SK-N-SH (cell line): ENCODE measurements at regions not wholly inside any gene's neighbourhood (a gene's known extent, or its start where the extent isn't known, plus 50 kb on each side); places are given as distances from the start of the nearest gene placed in this dataset.

Experiments used
- CTCF ChIA-PET: fragments of 300-600, 350-600 bp; formaldehyde crosslinking; extraction: SDS; loops from one replicate; lab custom pipeline; 2021; lab: Yijun Ruan, JAX
- POLR2A ChIA-PET: fragments of 350-600 bp; sonication (Branson Sonifier 250); formaldehyde crosslinking; extraction: SDS; loops from one replicate; lab custom pipeline; 2020; ENCODE audit warnings: antibody characterized with exemption, inconsistent platforms; lab: Yijun Ruan, JAX
- DNase-seq: peaks from one replicate; pipeline ENCODE4 v3.0.0; 2012
- H2AFZ ChIP-seq: fragments of 200-600 bp; sonication (generic); 2 replicates; pipeline ENCODE4 v1.8.1; 2016; ENCODE audit warnings: antibody characterized with exemption, mild to moderate bottlenecking, low read depth
- H3F3A ChIP-seq: fragments of 200-600 bp; sonication (generic); replicated peaks from 2 replicates; pipeline ENCODE3; 2016; ENCODE audit warnings: antibody characterized with exemption, mild to moderate bottlenecking; ENCODE audit not compliant: insufficient read depth
- H3K27ac ChIP-seq, 2 experiments: fragments of 200-500 bp in 1 of 2; fragments of 200-600 bp in 1 of 2; sonication (Bioruptor generic) in 1 of 2; sonication (generic), shearing (Covaris generic) in 1 of 2; 2 replicates each; pipeline versions ENCODE4 v1.5.1 to v1.6.1; 2014 to 2016; ENCODE audit warnings: low read depth in 2 of 2, inconsistent platforms in 1 of 2, low read length in 1 of 2, mild to moderate bottlenecking in 1 of 2, mixed read lengths in 1 of 2
- H3K27me3 ChIP-seq: fragments of 200-600 bp; sonication (generic), shearing (Covaris generic); 2 replicates; pipeline ENCODE4 v1.6.1; 2016; ENCODE audit warnings: mixed run types; ENCODE audit not compliant: insufficient read depth
- H3K36me3 ChIP-seq, 2 experiments: fragments of 200-500 bp in 1 of 2; fragments of 200-600 bp in 1 of 2; sonication (Bioruptor generic) in 1 of 2; sonication (generic) in 1 of 2; replicated peaks in 1 of 2; 2 replicates each; pipeline versions ENCODE3 to v1.5.1; 2014 to 2016; ENCODE audit warnings: low read length in 1 of 2, mild to moderate bottlenecking in 1 of 2; ENCODE audit not compliant: insufficient read depth in 2 of 2, control insufficient read depth in 1 of 2
- H3K4me1 ChIP-seq, 2 experiments: fragments of 200-500 bp in 1 of 2; fragments of 200-600 bp in 1 of 2; sonication (Bioruptor generic) in 1 of 2; sonication (generic), shearing (Covaris generic) in 1 of 2; 2 replicates each; pipeline versions ENCODE4 v1.5.1 to v1.6.1; 2014 to 2016; ENCODE audit warnings: low read depth in 1 of 2, low read length in 1 of 2, mixed run types in 1 of 2; ENCODE audit not compliant: insufficient read depth in 2 of 2, control insufficient read depth in 1 of 2
- H3K4me2 ChIP-seq: fragments of 200-600 bp; sonication (generic), shearing (Covaris generic); 2 replicates; pipeline ENCODE4 v1.6.1; 2017; ENCODE audit warnings: mixed run types
- H3K4me3 ChIP-seq, 2 experiments: fragments of 200-500 bp in 1 of 2; fragments of 200-600 bp in 1 of 2; sonication (Bioruptor generic) in 1 of 2; sonication (generic), shearing (Covaris generic) in 1 of 2; 2 replicates each; pipeline versions ENCODE4 v1.5.1 to v1.8.1; 2014 to 2016; ENCODE audit warnings: low read depth in 2 of 2, inconsistent platforms in 1 of 2, low read length in 1 of 2, mild to moderate bottlenecking in 1 of 2, mixed read lengths in 1 of 2, moderate library complexity in 1 of 2
- H3K79me2 ChIP-seq: fragments of 200-600 bp; sonication (generic); 2 replicates; pipeline ENCODE4 v1.8.1; 2017; ENCODE audit warnings: mild to moderate bottlenecking; ENCODE audit not compliant: insufficient read depth
- H3K9ac ChIP-seq: fragments of 200-600 bp; sonication (generic); 2 replicates; pipeline ENCODE4 v1.6.1; 2017; ENCODE audit warnings: mixed run types
- H3K9me2 ChIP-seq: fragments of 200-600 bp; sonication (generic); 2 replicates; pipeline ENCODE4 v1.6.1; 2017; ENCODE audit warnings: mixed run types
- H3K9me3 ChIP-seq: fragments of 200-600 bp; sonication (generic); 2 replicates; pipeline ENCODE4 v1.6.1; 2017; ENCODE audit warnings: mixed run types, mild to moderate bottlenecking, moderate library complexity
- H4K20me1 ChIP-seq: fragments of 200-600 bp; sonication (generic); 2 replicates; pipeline ENCODE4 v1.6.1; 2017; ENCODE audit warnings: mild to moderate bottlenecking, mixed run types; ENCODE audit not compliant: insufficient read depth
- FOXJ3 ChIP-seq: sonication (generic); formaldehyde crosslinking; IDR thresholded peaks from 2 replicates; pipeline ENCODE4 v1.5.1; 2020; ENCODE audit warnings: mild to moderate bottlenecking, missing genetic modification reagents
- GATA2 ChIP-seq: sonication (generic); formaldehyde crosslinking; IDR thresholded peaks from 2 replicates; pipeline ENCODE4 v1.5.0; 2020; ENCODE audit warnings: mild to moderate bottlenecking, missing genetic modification reagents
- JUND ChIP-seq: IDR thresholded peaks from 2 replicates; pipeline ENCODE4 v1.4.0; 2012
- MEF2A ChIP-seq: IDR thresholded peaks from 2 replicates; pipeline ENCODE4 v1.4.0; 2012; ENCODE audit warnings: low read depth, borderline replicate concordance
- MXI1 ChIP-seq: IDR thresholded peaks from 2 replicates; pipeline ENCODE4 v1.6.1; 2012; ENCODE audit warnings: mild to moderate bottlenecking, low read depth, low read length, improper control_type of control experiment
- NRF1 ChIP-seq: IDR thresholded peaks from 2 replicates; pipeline ENCODE4 v1.6.1; 2012; ENCODE audit warnings: low read depth, mild to moderate bottlenecking, low read length
- RCOR1 ChIP-seq: fragments of 150-350 bp; IDR thresholded peaks from 2 replicates; pipeline ENCODE4 v1.6.1; 2017; ENCODE audit warnings: antibody characterized with exemption, low read length
- SMC3 ChIP-seq: IDR thresholded peaks from 2 replicates; pipeline ENCODE4 v1.6.1; 2012; ENCODE audit warnings: low read depth, low read length, improper control_type of control experiment
- TAF1 ChIP-seq: IDR thresholded peaks from 2 replicates; pipeline ENCODE4 v1.6.1; 2012; ENCODE audit warnings: low read depth, mild to moderate bottlenecking, low read length, moderate library complexity, borderline replicate concordance
- USF2 ChIP-seq: fragments of 150-350 bp; IDR thresholded peaks from 2 replicates; pipeline ENCODE4 v1.6.1; 2017; ENCODE audit warnings: antibody characterized with exemption, low read length, low read depth, borderline replicate concordance
- ZBTB33 ChIP-seq: IDR thresholded peaks from 2 replicates; pipeline ENCODE4 v1.4.0; 2012; ENCODE audit warnings: low read depth, borderline replicate concordance
- WGBS: methylation state at CpG from one replicate; pipeline ENCODE4 v1.1.6; 2017; ENCODE audit warnings: low lambda C conversion rate; 5-methylcytosine and 5-hydroxymethylcytosine counted together

- H3F3A ChIP-seq = no peaks in the 10 kb centered on the region
These were observed 122.9 kb upstream of the TTC29 start for GRCh38 chr4:147068564-147068963.

GRCh38 chr4:147071209-147071740 is 125.6 kb upstream of the TTC29 start:
- H3K9ac ChIP-seq = no peak overlapping the region
- no peak overlapping the region for H3K27ac ChIP-seq
- no peaks in the 10 kb centered on the region for H3K36me3 ChIP-seq
- H3K4me2 ChIP-seq = no peak overlapping the region
- 45% methylated on average over 6 of the region's 6 CpGs for WGBS
- CTCF ChIA-PET = no interaction called here
- no peaks in the 10 kb centered on the region for H3K4me1 ChIP-seq
- H3K27me3 ChIP-seq = no peaks in the 10 kb centered on the region
- no peaks in the 10 kb centered on the region for H3K9me3 ChIP-seq
- no peaks in the 10 kb centered on the region for H3F3A ChIP-seq
- H3K4me3 ChIP-seq = no peak overlapping the region
- TF ChIP-seq JUND = no peak
- TF ChIP-seq MXI1 = no peak
- TF ChIP-seq TAF1 = no peak
- peak; percentile 45; the same call in 1 of the 2 replicates for TF ChIP-seq GATA2 (CRISPR knock-in tag)
- no peak for TF ChIP-seq FOXJ3 (CRISPR knock-in tag)
- TF ChIP-seq RCOR1 = no peak
- TF ChIP-seq NRF1 = no peak
- TF ChIP-seq USF2 = no peak
- TF ChIP-seq, all 33 proteins: peak for 1
- H3K79me2 ChIP-seq = no peaks in the 10 kb centered on the region
- no peak overlapping the region for H2AFZ ChIP-seq
- H4K20me1 ChIP-seq = no peaks in the 10 kb centered on the region
- no peaks in the 10 kb centered on the region for H3K9me2 ChIP-seq
- POLR2A ChIA-PET = no interaction called here
- DNase-seq = no peak

More at GRCh38 chr4:147068564-147068963, 122.9 kb upstream of the TTC29 start:
- POLR2A ChIA-PET = no interaction called here
- Histone ChIP-seq H3K4me2 (no peak overlapping the region), H4K20me1 (no peaks in the 10 kb centered on the region), H3K4me1 (no peaks in the 10 kb centered on the region), H2AFZ (no peak overlapping the region), H3K79me2 (no peaks in the 10 kb centered on the region), H3K4me3 (no peak overlapping the region), H3K9me2 (no peaks in the 10 kb centered on the region), H3K9me3 (no peaks in the 10 kb centered on the region), H3K27ac (no peak overlapping the region), H3K36me3 (no peaks in the 10 kb centered on the region), H3K27me3 (no peaks in the 10 kb centered on the region), H3K9ac (no peak overlapping the region)
- 63% methylated on average over 4 of the region's 4 CpGs for WGBS
- TF ChIP-seq ZBTB33 (no peak), SMC3 (no peak), MEF2A (no peak)
- DNase-seq = no peak
- CTCF ChIA-PET = interaction anchor here (1.0 to 1.4 kb wide), 2 partner anchors 22 to 49 kb away, joined by 3 to 5 read pairs; no protein-coding TSS in a partner anchor
